Neural cell (in vitro differentiated cells): ENCODE measurements at regions not wholly inside any gene's neighbourhood (a gene's known extent, or its start where the extent isn't known, plus 50 kb on each side); places are given as distances from the start of the nearest gene placed in this dataset.

ENCODE experiments used
- EP300 ChIP-seq: fragments of 450-650 bp; conservative IDR thresholded peaks from 2 replicates; pipeline ENCODE4 v1.6.1; 2014; ENCODE audit warnings: antibody characterized with exemption, mild to moderate bottlenecking, moderate library complexity; ENCODE audit not compliant: poor library complexity, severe bottlenecking
- EZH2 ChIP-seq: fragments of 200-600, 300-800 bp; shearing (Covaris generic), sonication (generic); IDR thresholded peaks from 2 replicates; pipeline ENCODE4 v1.6.1; 2014; ENCODE audit warnings: antibody characterized with exemption, low read length, borderline replicate concordance, mild to moderate bottlenecking; ENCODE audit not compliant: insufficient read depth, poor library complexity, severe bottlenecking
- POLR2AphosphoS5 ChIP-seq: IDR thresholded peaks from 2 replicates; pipeline ENCODE4 v1.6.1; 2012
- RAD21 ChIP-seq: fragments of 450-650 bp; conservative IDR thresholded peaks from 2 replicates; pipeline ENCODE4 v1.6.1; 2014; ENCODE audit warnings: antibody characterized with exemption, mild to moderate bottlenecking, moderate library complexity
- REST ChIP-seq: IDR thresholded peaks from 2 replicates; pipeline ENCODE4 v1.6.1; 2012; ENCODE audit warnings: borderline replicate concordance
- SMC3 ChIP-seq: fragments of 450-650 bp; conservative IDR thresholded peaks from 2 replicates; pipeline ENCODE4 v1.6.1; 2014; ENCODE audit warnings: antibody characterized with exemption, mild to moderate bottlenecking, moderate library complexity; ENCODE audit not compliant: poor library complexity
- TAF1 ChIP-seq: IDR thresholded peaks from 2 replicates; pipeline ENCODE4 v1.6.1; 2012; ENCODE audit warnings: low read depth
- TF ChIP-seq, protein P1 (sequence below): fragments of 450-650 bp; IDR thresholded peaks from 2 replicates; pipeline ENCODE4 v1.5.1; 2014; ENCODE audit warnings: antibody characterized with exemption, mild to moderate bottlenecking, moderate library complexity; ENCODE audit not compliant: poor library complexity, severe bottlenecking

- TF ChIP-seq, protein P1, sequence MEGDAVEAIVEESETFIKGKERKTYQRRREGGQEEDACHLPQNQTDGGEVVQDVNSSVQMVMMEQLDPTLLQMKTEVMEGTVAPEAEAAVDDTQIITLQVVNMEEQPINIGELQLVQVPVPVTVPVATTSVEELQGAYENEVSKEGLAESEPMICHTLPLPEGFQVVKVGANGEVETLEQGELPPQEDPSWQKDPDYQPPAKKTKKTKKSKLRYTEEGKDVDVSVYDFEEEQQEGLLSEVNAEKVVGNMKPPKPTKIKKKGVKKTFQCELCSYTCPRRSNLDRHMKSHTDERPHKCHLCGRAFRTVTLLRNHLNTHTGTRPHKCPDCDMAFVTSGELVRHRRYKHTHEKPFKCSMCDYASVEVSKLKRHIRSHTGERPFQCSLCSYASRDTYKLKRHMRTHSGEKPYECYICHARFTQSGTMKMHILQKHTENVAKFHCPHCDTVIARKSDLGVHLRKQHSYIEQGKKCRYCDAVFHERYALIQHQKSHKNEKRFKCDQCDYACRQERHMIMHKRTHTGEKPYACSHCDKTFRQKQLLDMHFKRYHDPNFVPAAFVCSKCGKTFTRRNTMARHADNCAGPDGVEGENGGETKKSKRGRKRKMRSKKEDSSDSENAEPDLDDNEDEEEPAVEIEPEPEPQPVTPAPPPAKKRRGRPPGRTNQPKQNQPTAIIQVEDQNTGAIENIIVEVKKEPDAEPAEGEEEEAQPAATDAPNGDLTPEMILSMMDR, result no peak
- TF ChIP-seq EP300 (no peak), POLR2AphosphoS5 (no peak), EZH2 (no peak), TAF1 (no peak), RAD21 (no peak), REST (no peak), SMC3 (no peak)
These were observed 307.9 kb upstream of the CBLB start for GRCh38 chr3:106176734-106177133.
